ENCODE measurements at regions not wholly inside any gene's neighbourhood (a gene's known extent, or its start where the extent isn't known, plus 50 kb on each side); places are given as distances from the start of the nearest gene placed in this dataset.
"Not testable (repeated sequence)": the region's sequence is repeated elsewhere in the genome, so short reads cannot be mapped to it uniquely, and the experiment has no call there.

GRCh38 chr2:37767959-37768925 is 96.8 kb upstream of the CDC42EP3 start:
- no peaks in the 10 kb centered on the region for H3K9me3 Mint-ChIP-seq
- no peaks in the 10 kb centered on the region for H3K36me3 Mint-ChIP-seq (ENCODE audit: low read depth)
- H3K27me3 Mint-ChIP-seq = no peaks in the 10 kb centered on the region
- H3K4me1 Mint-ChIP-seq (ENCODE audit: low read depth) = peaks cover 67% of the 10 kb centered on the region
- no peak overlapping the region for H3K27ac Mint-ChIP-seq
- intact Hi-C loops (cut with micrococcal nuclease) = no loop called here
- H3K4me3 Mint-ChIP-seq = no peak overlapping the region

- Mint-ChIP-seq H3K9me3 (no peaks in the 10 kb centered on the region), H3K27ac (no peak overlapping the region), H3K4me3 (no peak overlapping the region), H3K27me3 (no peaks in the 10 kb centered on the region), H3K36me3 (ENCODE audit: low read depth) (no peaks in the 10 kb centered on the region), H3K4me1 (ENCODE audit: low read depth) (peaks cover 61% of the 10 kb centered on the region)
- intact Hi-C loops (cut with micrococcal nuclease) = no loop called here
Measured at GRCh38 chr2:37769551-37769950, 98.1 kb upstream of the CDC42EP3 start.

DNA sequence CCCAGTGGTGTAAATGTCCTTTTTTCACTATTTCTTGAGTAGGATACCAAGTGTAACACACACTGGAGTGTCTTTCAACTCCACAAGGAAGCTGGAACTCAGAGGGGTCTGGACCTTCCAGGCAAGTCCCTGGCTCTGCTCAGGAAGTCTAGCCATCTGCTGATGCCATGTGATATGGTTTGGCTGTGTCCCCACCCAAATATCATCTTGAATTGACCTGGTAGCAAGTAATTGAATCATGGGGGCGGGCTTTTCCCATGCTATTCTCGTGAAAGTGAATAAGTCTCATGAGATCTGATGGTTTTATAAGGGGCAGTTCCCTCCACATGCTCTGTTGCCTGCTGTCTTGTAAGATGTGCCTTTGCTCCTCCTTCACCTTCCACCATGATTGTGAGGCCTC is 99.4 kb upstream of the CDC42EP3 start:
- no peaks in the 10 kb centered on the region for H3K27me3 Mint-ChIP-seq
- no peaks in the 10 kb centered on the region for H3K9me3 Mint-ChIP-seq
- H3K4me1 Mint-ChIP-seq (ENCODE audit: low read depth) = peaks cover 58% of the 10 kb centered on the region
- no peak overlapping the region for H3K27ac Mint-ChIP-seq
- H3K36me3 Mint-ChIP-seq (ENCODE audit: low read depth) = no peaks in the 10 kb centered on the region
- H3K4me3 Mint-ChIP-seq = no peak overlapping the region
- intact Hi-C loops (cut with micrococcal nuclease) = no loop called here

- H3K4me1 Mint-ChIP-seq (ENCODE audit: low read depth) = peaks cover 60% of the 10 kb centered on the region
- no peak overlapping the region for H3K4me3 Mint-ChIP-seq
- no peaks in the 10 kb centered on the region for H3K36me3 Mint-ChIP-seq (ENCODE audit: low read depth)
- intact Hi-C loops (cut with micrococcal nuclease) = no loop called here
- H3K27ac Mint-ChIP-seq = no peak overlapping the region
- peaks cover 1% of the 10 kb centered on the region for H3K27me3 Mint-ChIP-seq
- H3K9me3 Mint-ChIP-seq = no peaks in the 10 kb centered on the region
Measured at GRCh38 chr2:37771600-37772088, 100.2 kb upstream of the CDC42EP3 start.

- Mint-ChIP-seq H3K36me3 (ENCODE audit: low read depth) (no peaks in the 10 kb centered on the region), H3K27ac (no peak overlapping the region), H3K27me3 (peaks cover 1% of the 10 kb centered on the region), H3K4me3 (no peak overlapping the region), H3K4me1 (ENCODE audit: low read depth) (peaks cover 44% of the 10 kb centered on the region), H3K9me3 (no peaks in the 10 kb centered on the region)
- intact Hi-C loops (cut with micrococcal nuclease) = no loop called here
Measured at GRCh38 chr2:37773371-37774130, 102.1 kb upstream of the CDC42EP3 start.

DNA sequence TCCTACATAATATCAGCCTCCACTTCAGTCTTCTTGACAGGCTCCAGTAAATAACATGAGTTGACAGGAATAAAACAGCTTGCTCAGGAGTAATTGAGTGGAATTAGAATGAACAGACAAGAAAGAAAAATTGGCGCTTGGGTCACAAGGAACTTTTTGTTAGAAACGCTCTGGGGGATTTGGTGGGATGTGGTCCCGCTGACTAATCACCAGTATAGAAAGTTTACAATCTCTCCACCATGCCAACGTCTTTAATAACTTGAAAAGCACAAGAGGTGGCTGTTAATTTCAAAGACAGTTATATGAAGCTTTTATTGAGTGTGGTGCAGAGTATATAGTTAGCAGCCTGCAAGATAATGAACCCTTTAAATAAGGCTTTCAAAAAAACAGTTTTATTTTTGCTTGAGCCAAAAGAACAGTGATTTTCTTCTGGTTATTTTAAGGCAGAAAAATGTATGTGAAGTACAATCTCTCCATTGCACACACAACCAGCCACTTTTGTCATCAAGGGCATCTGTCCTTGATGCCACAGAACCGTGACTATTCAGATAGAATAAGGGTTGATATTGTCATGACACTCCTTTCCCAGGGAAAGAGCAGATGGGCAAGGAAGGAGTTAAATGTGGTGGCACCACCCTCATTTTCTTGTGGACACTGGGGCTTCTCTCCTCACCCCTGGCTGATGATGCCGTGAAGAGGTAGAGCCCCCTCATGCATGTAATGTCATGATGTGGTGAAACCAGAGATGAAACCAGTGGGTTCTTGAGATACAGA is 102.9 kb upstream of the CDC42EP3 start:
- peaks cover 35% of the 10 kb centered on the region for H3K4me1 Mint-ChIP-seq (ENCODE audit: low read depth)
- H3K9me3 Mint-ChIP-seq; intact Hi-C loops (cut with micrococcal nuclease); H3K27me3 Mint-ChIP-seq; H3K36me3 Mint-ChIP-seq (ENCODE audit: low read depth); H3K4me3 Mint-ChIP-seq; H3K27ac Mint-ChIP-seq: not testable (repeated sequence)

DNA sequence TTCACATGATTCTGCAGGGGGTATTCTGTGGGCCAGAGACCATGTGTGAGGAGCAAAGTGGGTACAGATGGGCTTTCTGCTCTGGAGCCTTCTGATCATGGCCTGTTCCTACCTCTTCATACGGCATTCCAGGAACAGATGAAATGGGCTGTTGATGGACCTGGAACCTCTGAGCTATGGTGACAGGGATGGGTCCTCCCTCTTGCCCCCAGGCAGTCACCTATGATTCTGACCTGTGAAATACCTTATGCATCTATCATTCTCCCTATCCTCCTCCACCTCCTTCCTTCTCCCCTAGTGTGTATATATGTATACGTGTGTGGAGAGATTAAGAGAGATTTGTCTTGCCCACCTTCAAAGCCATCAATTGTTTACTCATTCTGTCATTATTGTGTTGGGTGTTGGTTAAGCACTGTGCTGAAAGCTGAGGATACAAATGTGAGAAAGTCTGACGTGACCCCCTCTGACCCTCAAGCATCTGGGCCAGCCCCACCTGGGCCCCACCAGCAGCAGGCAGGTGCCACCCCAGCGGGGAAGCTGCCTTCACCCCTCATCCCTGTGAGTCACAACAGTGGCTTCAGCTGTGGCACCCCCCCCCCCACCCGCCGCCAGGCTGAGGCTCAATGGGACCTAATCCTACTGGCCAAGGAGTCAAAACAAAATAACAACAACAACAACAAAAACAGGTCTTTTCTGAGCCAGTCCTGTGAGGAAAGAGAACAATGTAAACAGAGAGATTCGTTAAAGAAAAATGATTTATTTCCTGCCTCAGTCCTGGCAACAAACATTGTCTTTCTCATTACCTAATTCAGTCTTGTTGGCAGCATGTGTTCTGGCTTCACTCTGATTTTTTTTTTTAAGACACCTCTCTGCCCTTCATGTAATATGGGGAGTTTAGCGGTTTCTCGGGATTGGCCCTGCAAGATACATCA is 103.8 kb upstream of the CDC42EP3 start:
- intact Hi-C loops (cut with micrococcal nuclease) = no loop called here
- no peak overlapping the region for H3K27ac Mint-ChIP-seq
- H3K27me3 Mint-ChIP-seq = peaks cover 4% of the 10 kb centered on the region

DNA sequence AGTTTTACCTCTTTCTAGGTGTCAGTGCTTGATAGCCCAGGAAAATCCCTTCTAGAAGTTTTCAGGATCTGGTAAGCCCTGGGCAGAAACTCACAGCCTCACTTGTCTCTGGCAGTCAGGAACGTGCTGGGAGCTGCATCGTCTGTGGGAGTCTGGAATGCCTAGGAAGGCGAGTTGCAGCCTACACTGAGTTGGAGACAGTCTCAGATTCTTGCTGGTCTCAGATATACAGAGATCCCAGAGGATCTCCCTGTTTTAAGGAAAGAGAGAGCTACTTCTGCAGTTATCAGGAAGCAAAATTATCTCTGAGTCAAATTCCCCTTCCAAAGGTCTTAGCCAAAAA is 104.4 kb upstream of the CDC42EP3 start:
- Mint-ChIP-seq H3K36me3 (ENCODE audit: low read depth) (no peaks in the 10 kb centered on the region), H3K27ac (no peak overlapping the region), H3K4me1 (ENCODE audit: low read depth) (peaks cover 29% of the 10 kb centered on the region), H3K27me3 (peaks cover 4% of the 10 kb centered on the region), H3K4me3 (no peak overlapping the region), H3K9me3 (no peaks in the 10 kb centered on the region)
- intact Hi-C loops (cut with micrococcal nuclease) = no loop called here

More for the DNA sequence above, 103.8 kb upstream of the CDC42EP3 start:
- H3K4me1 Mint-ChIP-seq (ENCODE audit: low read depth) = peaks cover 30% of the 10 kb centered on the region
- no peak overlapping the region for H3K4me3 Mint-ChIP-seq
- H3K36me3 Mint-ChIP-seq (ENCODE audit: low read depth) = no peaks in the 10 kb centered on the region
- no peaks in the 10 kb centered on the region for H3K9me3 Mint-ChIP-seq

DNA sequence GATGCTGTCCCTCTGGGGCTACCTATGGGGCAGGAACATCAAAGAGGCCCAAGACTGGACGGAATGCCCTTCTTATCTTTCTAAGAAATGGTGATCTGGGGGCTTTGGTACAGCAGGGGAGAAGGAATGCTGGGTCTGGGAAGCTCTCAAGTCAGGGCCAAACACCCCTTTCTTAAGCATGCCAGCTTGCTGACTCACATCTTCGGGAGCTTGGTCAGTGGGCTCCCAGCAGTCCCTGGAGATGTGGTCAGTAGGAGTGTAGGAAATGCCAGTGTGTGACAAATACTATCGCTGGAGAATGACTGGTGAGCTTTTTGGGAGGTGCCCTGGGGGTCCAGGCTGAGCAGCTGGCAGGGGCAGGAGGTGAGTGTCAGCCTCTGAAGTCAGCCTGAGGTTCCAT is 105.0 kb upstream of the CDC42EP3 start:
- Mint-ChIP-seq H3K4me1 (ENCODE audit: low read depth) (peaks cover 22% of the 10 kb centered on the region), H3K9me3 (no peaks in the 10 kb centered on the region), H3K27me3 (peaks cover 4% of the 10 kb centered on the region), H3K36me3 (ENCODE audit: low read depth) (no peaks in the 10 kb centered on the region), H3K27ac (no peak overlapping the region), H3K4me3 (no peak overlapping the region)
- intact Hi-C loops (cut with micrococcal nuclease) = no loop called here

- H3K27ac Mint-ChIP-seq = no peak overlapping the region
Measured at GRCh38 chr2:37779139-37779538, 107.7 kb upstream of the CDC42EP3 start.

GRCh38 chr2:37779611-37780386 is 108.4 kb upstream of the CDC42EP3 start:
- no peak overlapping the region for H3K27ac Mint-ChIP-seq
- intact Hi-C loops (cut with micrococcal nuclease) = no loop called here
- H3K9me3 Mint-ChIP-seq = no peaks in the 10 kb centered on the region
- peaks cover 4% of the 10 kb centered on the region for H3K27me3 Mint-ChIP-seq
- peaks cover 12% of the 10 kb centered on the region for H3K4me1 Mint-ChIP-seq (ENCODE audit: low read depth)
- no peak overlapping the region for H3K4me3 Mint-ChIP-seq
- no peaks in the 10 kb centered on the region for H3K36me3 Mint-ChIP-seq (ENCODE audit: low read depth)

More at GRCh38 chr2:37779139-37779538, 107.7 kb upstream of the CDC42EP3 start:
- no peaks in the 10 kb centered on the region for H3K9me3 Mint-ChIP-seq
- H3K27me3 Mint-ChIP-seq = peaks cover 4% of the 10 kb centered on the region
- peaks cover 12% of the 10 kb centered on the region for H3K4me1 Mint-ChIP-seq (ENCODE audit: low read depth)
- H3K36me3 Mint-ChIP-seq (ENCODE audit: low read depth) = no peaks in the 10 kb centered on the region
- intact Hi-C loops (cut with micrococcal nuclease) = no loop called here
- H3K4me3 Mint-ChIP-seq = no peak overlapping the region

DNA sequence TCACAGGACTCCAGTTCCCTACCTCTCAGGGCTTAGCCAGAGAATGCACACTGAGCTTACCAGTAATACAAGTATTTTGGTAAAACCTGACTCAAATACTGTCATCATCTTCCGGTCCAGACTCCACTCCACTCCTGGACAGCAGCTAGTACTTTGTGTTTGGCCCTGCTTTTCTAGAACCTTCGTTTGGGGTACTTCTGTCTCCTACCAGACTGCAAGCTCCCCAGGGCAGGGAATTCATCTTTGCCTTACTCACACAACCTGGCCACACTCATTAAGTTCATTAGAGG is 108.9 kb upstream of the CDC42EP3 start:
- H3K4me1 Mint-ChIP-seq (ENCODE audit: low read depth) = peaks cover 12% of the 10 kb centered on the region

More for the DNA sequence above, 108.9 kb upstream of the CDC42EP3 start:
- no peak overlapping the region for H3K27ac Mint-ChIP-seq
- intact Hi-C loops (cut with micrococcal nuclease) = no loop called here
- H3K9me3 Mint-ChIP-seq = no peaks in the 10 kb centered on the region
- H3K27me3 Mint-ChIP-seq = peaks cover 4% of the 10 kb centered on the region
- H3K4me3 Mint-ChIP-seq = no peak overlapping the region
- no peaks in the 10 kb centered on the region for H3K36me3 Mint-ChIP-seq (ENCODE audit: low read depth)
